HG03108 (cell line): ENCODE measurements at regions not wholly inside any gene's neighbourhood (a gene's known extent, or its start where the extent isn't known, plus 50 kb on each side); places are given as distances from the start of the nearest gene placed in this dataset.
"Not testable (repeated sequence)": the region's sequence is repeated elsewhere in the genome, so short reads cannot be mapped to it uniquely, and the experiment has no call there.

Experiments used
- ATAC-seq: cut with Tn5 transposase; IDR thresholded peaks from one replicate; pipeline ENCODE4 v1.9.1; 2021; ENCODE audit warnings: moderate library complexity; ENCODE audit not compliant: unreplicated experiment

- ATAC-seq, result no peak
Measured at GRCh38 chr4:117893207-117893606, 141.1 kb upstream of the NDST3 start.

GRCh38 chr4:117898496-117898895 lies 135.8 kb upstream of the NDST3 start:
- ATAC-seq, result no peak

GRCh38 chr4:117900832-117901231 lies 133.5 kb upstream of the NDST3 start:
- ATAC-seq, result no peak

- ATAC-seq, result no peak
Measured at GRCh38 chr4:117907646-117908045, 126.6 kb upstream of the NDST3 start.

- no peak for ATAC-seq
Measured at GRCh38 chr4:117908306-117909207, 125.7 kb upstream of the NDST3 start.

- no peak for ATAC-seq
Measured at GRCh38 chr4:117916728-117917127, 117.6 kb upstream of the NDST3 start.

- not testable (repeated sequence) for ATAC-seq
Measured at GRCh38 chr4:117922311-117922710, 112.0 kb upstream of the NDST3 start.

- not testable (repeated sequence) for ATAC-seq
Measured at GRCh38 chr4:117927823-117928222, 106.5 kb upstream of the NDST3 start.

- ATAC-seq, result no peak
Measured at GRCh38 chr4:117941611-117942010, 92.7 kb upstream of the NDST3 start.

- no peak for ATAC-seq
Measured at GRCh38 chr4:117949621-117950020, 84.7 kb upstream of the NDST3 start.

GRCh38 chr4:117957571-117957970 lies 76.7 kb upstream of the NDST3 start:
- no peak for ATAC-seq

GRCh38 chr4:117965622-117966021 lies 68.7 kb upstream of the NDST3 start:
- ATAC-seq, result no peak

GRCh38 chr4:117968606-117969005 lies 65.7 kb upstream of the NDST3 start:
- ATAC-seq, result no peak

- ATAC-seq, result no peak
Measured at GRCh38 chr4:117971403-117971802, 62.9 kb upstream of the NDST3 start.

GRCh38 chr4:117983541-117984365 lies 50.5 kb upstream of the NDST3 start:
- ATAC-seq, result no peak

- ATAC-seq, result no peak
Measured at GRCh38 chr4:117984366-117984680, 50.0 kb upstream of the NDST3 start.
